GM19238 (cell line): ENCODE measurements at regions not wholly inside any gene's neighbourhood (a gene's known extent, or its start where the extent isn't known, plus 50 kb on each side); places are given as distances from the start of the nearest gene placed in this dataset.

Source experiments
- DNase-seq: peaks from one replicate; pipeline ENCODE4 v3.0.0; 2011; ENCODE audit warnings: low spot score; ENCODE audit not compliant: insufficient read length

DNA sequence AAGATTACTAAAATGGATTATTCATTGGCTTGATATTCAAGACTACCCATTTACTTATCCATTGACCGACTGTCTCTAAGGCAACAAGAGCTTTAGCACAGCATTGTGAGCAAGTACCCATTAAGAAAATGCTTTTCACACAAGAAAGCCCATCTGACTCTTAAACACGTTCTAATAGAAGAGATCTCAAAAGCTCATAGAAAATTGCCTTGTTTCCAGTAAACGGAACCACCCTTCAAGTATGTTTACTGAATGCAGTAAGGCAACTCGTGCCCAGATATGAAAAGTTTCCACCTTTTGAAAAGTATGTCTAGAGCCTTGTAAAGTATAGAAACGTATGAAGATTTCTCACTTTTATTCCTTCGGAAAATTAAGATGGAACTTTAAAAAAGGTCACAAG, 655.3 kb upstream of the ALCAM start:
- no peak for DNase-seq

DNA sequence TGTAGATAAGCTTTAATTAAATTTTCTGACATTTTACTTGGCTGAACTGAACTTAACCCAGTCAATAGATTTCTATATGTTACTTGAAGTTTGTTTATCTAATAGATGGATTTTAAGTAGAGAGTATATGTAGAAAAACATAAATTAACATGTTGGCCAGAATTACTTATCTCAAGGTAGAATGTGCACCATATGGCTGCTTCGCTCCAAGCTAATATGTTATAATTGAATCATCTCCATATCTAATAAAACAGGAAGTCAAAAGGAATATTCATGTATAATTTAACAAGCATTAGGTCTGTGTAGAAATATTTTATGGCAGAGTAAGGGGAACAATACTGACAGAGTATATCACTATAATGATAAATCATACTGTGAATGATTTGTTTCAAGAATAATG, 650.7 kb upstream of the ALCAM start:
- no peak for DNase-seq

- no peak for DNase-seq
These were observed 648.9 kb upstream of the ALCAM start for GRCh38 chr3:104717828-104718196.

DNA sequence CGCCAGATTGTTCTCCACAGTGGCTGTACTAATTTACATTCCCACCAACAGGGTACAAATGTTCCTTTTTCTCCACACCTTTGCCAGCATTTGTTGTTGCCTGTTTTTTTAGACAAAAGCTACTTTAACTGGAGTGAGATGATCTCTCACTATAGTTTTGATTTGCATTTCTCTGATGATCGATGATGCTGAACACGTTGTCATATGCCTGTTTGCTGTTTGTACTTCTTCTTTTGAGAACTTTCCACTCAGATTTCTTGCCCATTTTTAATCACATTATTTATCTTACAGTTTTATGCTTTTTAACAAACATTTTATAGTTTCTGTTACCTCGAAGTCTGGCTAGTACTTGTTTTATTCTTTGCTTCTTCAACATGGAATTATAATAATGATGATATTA, 643.7 kb upstream of the ALCAM start:
- DNase-seq, result no peak

GRCh38 chr3:104731074-104731473, 635.6 kb upstream of the ALCAM start:
- DNase-seq, result no peak

DNA sequence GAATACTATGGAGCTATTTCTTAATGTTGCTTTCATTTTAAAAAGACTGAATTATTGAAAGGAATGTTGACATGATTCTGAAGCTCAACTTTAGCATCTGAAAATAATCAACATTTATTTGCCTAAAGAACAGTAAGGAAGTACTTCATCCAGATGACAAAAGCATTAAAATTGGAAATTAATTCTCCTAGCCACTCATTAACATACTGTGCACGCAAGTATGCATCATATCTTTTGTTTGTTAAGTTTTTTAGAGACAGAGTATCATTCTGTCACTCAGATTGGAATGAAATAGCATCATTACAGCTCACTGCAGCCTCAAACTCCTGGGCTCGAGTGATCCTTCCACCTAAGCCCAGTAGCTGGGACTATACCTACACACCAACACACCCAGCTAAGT, 632.1 kb upstream of the ALCAM start:
- DNase-seq, result no peak

DNA sequence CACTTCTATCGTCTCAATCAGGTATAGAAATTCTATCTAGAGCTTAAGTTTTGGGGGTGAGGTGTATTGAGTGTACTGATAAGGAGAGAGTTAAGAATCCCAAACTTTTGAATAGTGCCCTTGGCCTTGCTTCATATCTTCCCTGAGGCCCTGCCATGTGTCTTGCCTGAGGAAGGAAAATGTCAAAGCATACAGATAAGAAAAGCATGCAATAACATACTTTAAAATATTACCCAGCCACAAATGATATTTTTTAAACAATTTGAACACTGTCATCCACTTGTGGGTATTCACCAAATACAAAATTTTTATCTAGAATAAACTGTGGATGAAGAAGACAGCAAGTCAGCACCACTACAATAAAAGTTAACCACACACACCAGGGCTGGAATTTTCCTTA, 631.0 kb upstream of the ALCAM start:
- DNase-seq, result no peak

GRCh38 chr3:104738271-104738670, 628.4 kb upstream of the ALCAM start:
- DNase-seq, result no peak

DNA sequence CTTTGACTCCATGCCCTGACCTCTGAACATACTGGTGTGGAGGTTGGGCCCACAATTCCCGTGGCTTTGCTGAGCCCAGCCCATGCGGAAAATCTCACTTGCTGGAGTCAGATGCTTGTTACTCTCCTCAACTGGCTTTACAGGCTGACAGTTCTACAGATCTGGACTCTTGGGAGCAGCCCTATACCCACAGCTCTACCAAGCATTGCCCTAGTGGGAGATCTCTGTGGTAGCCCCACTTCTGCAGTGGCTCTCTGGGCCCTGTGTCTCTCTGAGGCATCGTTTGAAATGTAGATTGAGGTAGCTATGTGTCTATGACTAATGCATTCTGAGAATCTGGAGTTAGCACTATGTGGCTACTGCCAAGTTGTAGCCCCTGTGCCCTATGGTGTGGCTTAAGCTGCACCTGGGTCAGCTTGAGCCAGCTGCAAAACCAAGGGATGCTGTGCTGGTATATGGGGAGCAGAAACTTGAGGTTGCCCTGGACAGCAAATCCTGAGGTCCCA, 625.8 kb upstream of the ALCAM start:
- DNase-seq, result no peak

- no peak for DNase-seq
These were observed 624.7 kb upstream of the ALCAM start for GRCh38 chr3:104742044-104742443.

GRCh38 chr3:104745313-104745712, 621.4 kb upstream of the ALCAM start:
- DNase-seq, result no peak

- no peak for DNase-seq
These were observed 620.7 kb upstream of the ALCAM start for GRCh38 chr3:104746056-104746455.

DNA sequence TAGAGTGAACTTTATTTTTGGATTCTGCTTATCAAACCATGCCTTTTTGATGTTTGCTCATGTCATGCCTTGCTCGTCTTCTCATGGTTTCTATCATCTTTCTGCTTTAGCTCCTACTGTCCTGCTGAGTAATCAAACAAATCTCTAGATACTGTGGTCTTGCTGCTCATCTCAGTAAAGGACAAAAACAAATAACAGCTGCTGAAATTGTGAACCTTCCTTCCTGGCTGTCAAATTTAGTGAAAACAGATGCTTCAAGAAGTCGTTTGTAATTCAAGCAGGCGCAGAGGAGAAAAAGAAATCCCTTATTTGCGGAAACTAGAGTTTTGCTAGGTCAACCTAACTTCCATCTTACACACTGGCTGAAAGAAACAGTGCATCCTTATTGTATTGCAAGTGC, 616.1 kb upstream of the ALCAM start:
- DNase-seq, result no peak

DNA sequence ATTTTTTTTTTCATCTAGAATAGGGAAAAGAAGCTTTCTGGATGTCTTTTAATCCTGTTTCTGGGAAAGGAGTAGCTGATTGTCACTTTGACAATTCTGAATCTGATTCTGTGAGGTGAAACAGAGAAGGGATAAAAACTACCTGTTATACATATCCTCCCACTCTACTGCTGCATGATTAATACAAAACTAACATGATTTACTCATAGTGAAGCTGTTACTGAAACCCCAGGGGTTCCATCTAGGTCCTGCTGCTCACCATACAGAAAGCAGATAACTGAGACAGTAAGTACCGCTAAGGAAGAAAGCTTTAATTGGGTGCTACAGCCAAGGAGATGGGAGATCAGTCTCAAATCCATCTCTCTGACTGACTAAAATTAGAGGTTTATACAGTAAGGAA, 610.9 kb upstream of the ALCAM start:
- DNase-seq, result no peak

DNA sequence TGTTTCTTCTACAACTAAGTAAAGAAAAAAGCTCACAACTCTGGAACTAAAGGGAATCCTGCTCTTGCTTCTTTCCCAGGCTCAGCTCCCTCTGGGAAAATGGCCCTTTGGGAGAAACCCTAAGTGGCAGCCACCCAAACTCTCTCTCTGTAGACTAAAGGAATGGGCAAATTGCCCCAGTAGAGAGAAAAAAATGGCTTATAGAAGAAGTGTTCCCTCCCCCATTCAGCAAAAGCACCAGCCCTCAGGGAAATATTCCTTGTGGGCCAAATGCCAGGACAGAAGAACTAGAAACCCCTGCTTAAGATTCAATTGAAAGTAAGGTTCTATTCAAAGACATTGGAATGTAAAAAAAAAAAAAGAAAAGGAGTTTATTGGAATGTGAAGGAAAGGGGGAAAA, 603.7 kb upstream of the ALCAM start:
- no peak for DNase-seq

DNA sequence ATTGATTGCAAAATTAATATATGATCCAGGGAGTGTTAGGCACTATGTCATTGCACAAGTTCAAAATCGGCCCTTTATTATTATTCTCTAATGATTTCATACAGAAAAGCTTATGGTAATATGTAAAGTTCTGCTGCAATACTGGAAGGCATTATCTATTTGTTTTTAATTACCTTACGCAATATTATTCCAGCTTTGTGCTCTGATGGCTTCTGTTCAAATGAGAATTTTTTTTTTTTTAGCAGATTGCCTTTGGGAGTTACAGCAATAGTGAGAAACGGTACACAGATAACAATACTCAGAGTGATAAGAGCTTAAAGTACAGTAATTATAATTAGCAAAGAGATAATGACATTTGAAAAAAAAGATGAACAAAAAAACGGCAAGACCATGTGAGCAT, 602.2 kb upstream of the ALCAM start:
- DNase-seq, result no peak

DNA sequence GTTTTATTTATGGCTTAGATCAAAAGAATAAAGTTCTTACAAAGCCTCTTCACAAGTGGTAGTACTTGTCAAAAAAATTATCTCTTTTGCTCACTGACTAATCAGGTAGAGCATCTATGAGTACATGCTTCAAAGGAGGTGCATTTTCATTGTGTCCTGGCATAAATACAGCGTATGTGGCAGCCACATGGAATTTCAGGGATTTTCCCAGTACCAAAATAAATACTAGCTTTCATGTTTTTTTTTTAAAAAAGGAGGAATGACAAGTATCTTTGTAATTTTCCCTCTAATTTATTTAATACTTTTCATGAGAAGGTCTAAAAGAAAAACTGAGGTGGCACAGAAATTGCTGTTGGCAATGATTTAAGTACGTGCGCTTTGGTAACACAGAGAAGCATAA, 597.8 kb upstream of the ALCAM start:
- no peak for DNase-seq

DNA sequence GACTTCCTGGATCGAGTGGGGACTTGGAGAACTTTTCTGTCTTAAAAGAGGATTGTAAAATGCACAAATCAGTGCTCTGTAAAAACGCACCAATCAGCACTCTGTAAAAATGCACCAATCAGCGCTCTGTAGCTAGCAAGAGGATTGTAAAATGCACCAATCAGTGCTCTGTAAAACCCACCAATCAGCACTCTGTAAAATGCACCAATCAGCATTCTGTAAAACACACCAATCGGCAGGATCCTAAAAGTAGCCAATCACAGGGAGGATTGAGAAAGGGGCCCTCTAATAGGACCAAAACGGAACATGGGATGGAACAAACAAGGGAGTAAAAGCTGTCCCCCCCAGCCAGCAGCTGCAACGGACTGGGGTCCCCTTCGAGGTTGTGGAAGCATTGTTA, 587.4 kb upstream of the ALCAM start:
- no peak for DNase-seq

DNA sequence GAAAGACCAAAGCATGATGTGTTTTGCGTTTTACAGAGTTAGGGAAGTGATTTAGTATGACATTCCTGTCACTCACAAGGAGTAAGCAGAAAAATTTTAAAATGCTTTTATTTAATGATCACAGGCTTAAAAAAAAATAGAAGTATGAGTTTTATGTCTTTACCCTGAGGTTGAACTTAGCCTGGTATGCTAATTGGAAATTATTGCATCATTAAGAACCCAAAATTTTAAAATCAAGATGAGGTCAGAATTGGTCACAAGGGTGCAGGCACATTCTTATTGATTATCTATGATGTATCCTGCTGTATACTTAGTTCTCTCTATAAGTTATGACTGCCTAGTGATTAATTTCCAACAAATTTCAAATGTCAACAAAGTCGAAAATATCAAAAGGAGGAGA, 585.6 kb upstream of the ALCAM start:
- no peak for DNase-seq

DNA sequence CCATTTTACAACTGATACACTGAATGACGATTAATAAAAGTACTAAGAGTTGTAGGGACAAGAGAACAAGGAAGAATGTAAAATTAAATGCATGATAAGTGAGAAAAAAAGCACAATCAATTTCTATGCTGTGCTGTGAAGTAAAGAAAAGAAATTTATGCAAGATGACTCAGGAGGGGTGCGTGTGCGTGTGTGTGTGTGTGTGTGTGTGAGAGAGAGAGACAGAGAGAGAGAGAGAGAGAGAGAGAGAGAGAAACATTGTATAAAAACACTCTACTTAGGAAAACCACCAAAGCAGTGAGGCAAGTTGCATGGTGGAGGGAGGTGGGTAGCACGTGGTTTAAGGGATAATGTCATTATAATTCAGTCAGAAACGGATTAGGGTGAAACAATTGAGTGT, 580.8 kb upstream of the ALCAM start:
- no peak for DNase-seq

- DNase-seq, result no peak
These were observed 579.4 kb upstream of the ALCAM start for GRCh38 chr3:104787306-104787705.

GRCh38 chr3:104788807-104789206, 577.9 kb upstream of the ALCAM start:
- no peak for DNase-seq

GRCh38 chr3:104791331-104791730, 575.4 kb upstream of the ALCAM start:
- no peak for DNase-seq

- DNase-seq, result no peak
These were observed 570.2 kb upstream of the ALCAM start for GRCh38 chr3:104796556-104796955.
